Endothelial cell of umbilical vein (primary cell): ENCODE measurements at regions not wholly inside any gene's neighbourhood (a gene's known extent, or its start where the extent isn't known, plus 50 kb on each side); places are given as distances from the start of the nearest gene placed in this dataset.

ENCODE experiments used
- BruUV-seq: library from RNA; stranded (reverse); fragments of 400-500 nt; replicated peaks from 2 replicates; lab custom pipeline; 2021; lab: Mats Ljungman, UMichigan
- CTCF ChIA-PET: fragments of 300-600, 350-600 bp; sonication (Branson Sonifier 250); formaldehyde crosslinking; loops from one replicate; lab custom pipeline; 2021; ENCODE audit warnings: antibody characterized with exemption, inconsistent platforms; lab: Charles Lee
- POLR2A ChIA-PET: fragments of 300-600, 350-600 bp; sonication (Branson Sonifier 250); formaldehyde crosslinking; loops from one replicate; lab custom pipeline; 2021; ENCODE audit warnings: antibody characterized with exemption, inconsistent platforms; lab: Charles Lee
- DNase-seq: peaks from one replicate; pipeline ENCODE4 v3.0.0-alpha.2; 2011; ENCODE audit warnings: low read depth, low spot score
- FAIRE-seq: peaks from 2 replicates; lab custom pipeline; 2011; peaks lifted over from hg19 to GRCh38; lab: Jason Lieb, UNC
- H2AFZ ChIP-seq: 2 replicates; pipeline ENCODE4 v1.6.0; 2012; ENCODE audit warnings: low read depth, low read length, control low read depth, inconsistent platforms
- H3K27ac ChIP-seq: 2 replicates; pipeline ENCODE4 v1.5.1; 2011; ENCODE audit warnings: low read depth, mild to moderate bottlenecking, control low read depth, low read length, moderate library complexity; ENCODE audit not compliant: insufficient read depth
- H3K27me3 ChIP-seq, 2 experiments: 2 replicates each; pipeline versions ENCODE4 v1.6.0 to v1.6.1; 2011; ENCODE audit warnings: low read length in 2 of 2, mixed read lengths in 1 of 2; ENCODE audit not compliant: control insufficient read depth in 2 of 2, insufficient read depth in 2 of 2
- H3K36me3 ChIP-seq, 2 experiments: 2 replicates in 1 of 2; 3 replicates in 1 of 2; pipeline ENCODE4 v1.5.1; 2011; ENCODE audit warnings: low read length in 2 of 2, mild to moderate bottlenecking in 1 of 2, moderate library complexity in 1 of 2; ENCODE audit not compliant: control insufficient read depth in 2 of 2, insufficient read depth in 2 of 2; ENCODE audit errors: extremely low read depth in 1 of 2
- H3K4me1 ChIP-seq: 3 replicates; pipeline ENCODE4 v1.5.1; 2011; ENCODE audit warnings: mild to moderate bottlenecking, low read length; ENCODE audit not compliant: control insufficient read depth, insufficient read depth; ENCODE audit errors: extremely low read depth
- H3K4me2 ChIP-seq: 2 replicates; pipeline ENCODE4 v1.6.1; 2011; ENCODE audit warnings: low read length, control low read depth, mixed read lengths; ENCODE audit not compliant: insufficient read depth
- H3K4me3 ChIP-seq, 3 experiments: fragments of 200-600 bp in 1 of 3; sonication (generic), shearing (Covaris generic) in 1 of 3; replicated peaks in 1 of 3; 2 replicates each; pipeline ENCODE4 v1.5.1; 2011 to 2016; ENCODE audit warnings: control low read depth in 3 of 3, low read length in 3 of 3, mild to moderate bottlenecking in 2 of 3, inconsistent platforms in 1 of 3, low read depth in 1 of 3, moderate library complexity in 1 of 3; ENCODE audit not compliant: insufficient read depth in 1 of 3
- H3K79me2 ChIP-seq: 2 replicates; pipeline ENCODE4 v1.6.0; 2012; ENCODE audit warnings: low read length, inconsistent platforms; ENCODE audit not compliant: control insufficient read depth, insufficient read depth
- H3K9ac ChIP-seq: replicated peaks from 2 replicates; pipeline ENCODE3; 2011; ENCODE audit warnings: low read length, control low read depth; ENCODE audit not compliant: insufficient read depth; ENCODE audit errors: extremely low read depth
- H3K9me1 ChIP-seq: replicated peaks from 3 replicates; pipeline ENCODE4 v1.6.0; 2011; ENCODE audit warnings: mild to moderate bottlenecking, low read length; ENCODE audit not compliant: control insufficient read depth, insufficient read depth; ENCODE audit errors: extremely low read depth
- H3K9me3 ChIP-seq: replicated peaks from 2 replicates; pipeline ENCODE4 v1.5.1; 2012; ENCODE audit warnings: low read length, inconsistent platforms; ENCODE audit not compliant: control insufficient read depth, insufficient read depth
- H4K20me1 ChIP-seq: replicated peaks from 2 replicates; pipeline ENCODE3; 2011; ENCODE audit warnings: mild to moderate bottlenecking, low read length; ENCODE audit not compliant: control insufficient read depth, insufficient read depth; ENCODE audit errors: extremely low read depth
- CTCF ChIP-seq, 2 donors: IDR thresholded peaks; 1 replicate in 1 of 2; 2 replicates in 1 of 2; pipeline ENCODE4 v1.5.1; 2011; ENCODE audit warnings: low read length in 2 of 2, mild to moderate bottlenecking in 2 of 2, moderate library complexity in 2 of 2, control low read depth in 1 of 2, inconsistent platforms in 1 of 2, low read depth in 1 of 2; ENCODE audit not compliant: insufficient read depth in 1 of 2; ENCODE audit errors: extremely low read depth in 1 of 2
- EZH2 ChIP-seq: IDR thresholded peaks from 2 replicates; pipeline ENCODE4 v1.6.1; 2012; ENCODE audit warnings: borderline replicate concordance, low read depth, mild to moderate bottlenecking, moderate library complexity, low read length, inconsistent platforms; ENCODE audit not compliant: severe bottlenecking
- FOS ChIP-seq: IDR thresholded peaks from 2 replicates; pipeline ENCODE4 v1.6.1; 2011; ENCODE audit warnings: mild to moderate bottlenecking, low read length, moderate library complexity, borderline replicate concordance; ENCODE audit not compliant: insufficient read depth
- GATA2 ChIP-seq: IDR thresholded peaks from 2 replicates; pipeline ENCODE4 v1.7.0; 2011; ENCODE audit warnings: low read depth, mild to moderate bottlenecking, moderate library complexity, mixed read lengths, low read length; ENCODE audit not compliant: insufficient read length, insufficient read depth
- JUN ChIP-seq: IDR thresholded peaks from 2 replicates; pipeline ENCODE4 v1.6.1; 2011; ENCODE audit warnings: borderline replicate concordance, low read depth; ENCODE audit not compliant: insufficient read length, insufficient read depth
- MYC ChIP-seq: IDR thresholded peaks from one replicate; pipeline ENCODE4 v1.6.1; 2011; ENCODE audit warnings: mild to moderate bottlenecking, low read depth, low read length
- POLR2A ChIP-seq: IDR thresholded peaks from 2 replicates; pipeline ENCODE4 v1.6.1; 2012; ENCODE audit warnings: low read depth, mild to moderate bottlenecking, control low read depth, low read length
- POLR2AphosphoS5 ChIP-seq: IDR thresholded peaks from 2 replicates; pipeline ENCODE4 v1.6.1; 2012; ENCODE audit warnings: low read depth, mild to moderate bottlenecking, control low read depth, low read length, moderate library complexity; ENCODE audit not compliant: insufficient read depth
- dilution Hi-C: fragments of 300-500 bp; cut with MboI; formaldehyde crosslinking; loops from one replicate; pipeline ENCODE4 v1.15.0; 2019; ENCODE audit warnings: low sequenced_read_pairs; ENCODE audit not compliant: extremely low pct_ligation_motif_present
- intact Hi-C: fragments of 100-400 bp; cut with micrococcal nuclease; formaldehyde crosslinking; loops from one replicate; pipeline ENCODE4 v1.10.0; 2022
- TF ChIP-seq, protein P1 (sequence below): IDR thresholded peaks from 2 replicates; pipeline ENCODE4 v1.6.1; 2011; ENCODE audit not compliant: insufficient read depth, insufficient read length

DNA sequence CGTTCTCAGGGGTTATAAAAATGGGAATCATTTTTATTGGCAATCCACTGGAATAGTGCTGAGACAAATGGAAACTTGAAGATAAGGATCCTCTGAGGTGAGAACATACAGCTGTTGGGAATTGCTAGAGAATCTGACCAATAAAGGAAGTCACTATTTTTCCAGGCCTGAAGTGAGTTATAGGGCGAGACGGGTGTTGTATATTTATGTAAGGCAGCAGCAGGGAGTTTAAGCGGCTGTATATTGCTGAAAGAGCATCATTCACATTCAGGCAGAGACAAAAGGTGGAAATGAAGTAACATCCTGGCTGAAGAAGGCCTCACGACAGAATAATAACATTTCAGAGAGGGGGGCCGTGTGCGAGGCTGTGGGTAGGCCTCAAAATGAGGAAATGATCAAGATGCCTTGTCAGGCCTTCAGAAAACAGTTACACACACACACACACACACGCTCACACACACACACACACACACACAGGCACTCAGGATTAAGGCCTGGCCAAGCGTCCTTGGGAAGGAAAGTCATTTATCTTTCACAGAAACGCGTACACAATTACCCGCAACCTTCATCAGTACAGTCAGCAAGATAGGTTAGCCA lies 964.9 kb upstream of the NR2F2 start:
- Histone ChIP-seq H3K79me2 (no peaks in the 10 kb centered on the region), H3K4me3 (no peak overlapping the region), H3K9me3 (peaks cover 5% of the 10 kb centered on the region), H3K4me2 (peak overlapping the region; percentile 66), H3K27ac (peak overlapping the region; percentile 98), H2AFZ (no peak overlapping the region), H3K9me1 (no peaks in the 10 kb centered on the region), H4K20me1 (no peaks in the 10 kb centered on the region), H3K36me3 (no peaks in the 10 kb centered on the region), H3K4me1 (peaks cover 37% of the 10 kb centered on the region), H3K9ac (peak overlapping the region; percentile 87), H3K27me3 (no peaks in the 10 kb centered on the region)
- ChIA-PET CTCF (interaction anchor here (0.5 to 2.2 kb wide), 6 partner anchors 69 to 965 kb away, joined by 3 to 8 read pairs (median 4); partner anchors contain the start of gene NR2F2), POLR2A (interaction anchor here (0.7 to 1.0 kb wide), 2 partner anchors 62 to 528 kb away, joined by 3 read pairs; no protein-coding TSS in a partner anchor)
- dilution Hi-C loops, result no loop called here
- TF ChIP-seq POLR2A, result peak; percentile 87
- TF ChIP-seq EZH2, result no peak
- TF ChIP-seq, protein P1, sequence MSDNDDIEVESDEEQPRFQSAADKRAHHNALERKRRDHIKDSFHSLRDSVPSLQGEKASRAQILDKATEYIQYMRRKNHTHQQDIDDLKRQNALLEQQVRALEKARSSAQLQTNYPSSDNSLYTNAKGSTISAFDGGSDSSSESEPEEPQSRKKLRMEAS, result peak; percentile 4
- TF ChIP-seq GATA2, result peak; percentile 91
- TF ChIP-seq JUN, result peak; percentile 91
- TF ChIP-seq MYC, result peak; percentile 65
- TF ChIP-seq CTCF (IDR thresholded peaks at IDR 0.05; ENCODE audit: extremely low read depth in 1 of 2, insufficient read depth in 1 of 2, low read depth in 1 of 2, low read length in 2 of 2), result no peak
- TF ChIP-seq FOS, result peak; percentile 73
- peak; percentile 88 for TF ChIP-seq POLR2AphosphoS5
- intact Hi-C loops, result loop anchor here (1.0 to 2.0 kb wide), 17 partner anchors 39 to 980 kb away; partner anchors contain the start of gene NR2F2
- BruUV-seq, result no TSS peak
- FAIRE-seq, result peak; percentile 93
- peak; percentile 100 for DNase-seq
